ENCODE measurements at regions not wholly inside any gene's neighbourhood (a gene's known extent, or its start where the extent isn't known, plus 50 kb on each side); places are given as distances from the start of the nearest gene placed in this dataset.

GRCh38 chr6:54655162-54655561, 191.4 kb upstream of the FAM83B start:
- Histone ChIP-seq H3K4me1 (ENCODE audit: insufficient read depth, insufficient read length) (no peaks in the 10 kb centered on the region), H3K36me3 (ENCODE audit: insufficient read depth, insufficient read length, low read length) (no peaks in the 10 kb centered on the region), H3K27me3 (ENCODE audit: insufficient read depth, insufficient read length) (no peaks in the 10 kb centered on the region), H3K4me3 (ENCODE audit: insufficient read length, low read depth) (no peak overlapping the region), H3K9me3 (ENCODE audit: insufficient read depth, low read length) (no peaks in the 10 kb centered on the region), H3K9ac (ENCODE audit: insufficient read length, low read depth) (no peak overlapping the region)
- no peak for DNase-seq (ENCODE audit: low read depth, low spot score)
- TF ChIP-seq SUZ12 (IDR thresholded peaks at IDR 0.05; ENCODE audit: extremely low read depth, insufficient read depth, insufficient read length) (no peak), ZNF274 (IDR thresholded peaks at IDR 0.05; ENCODE audit: low read depth, low read length) (no peak), YY1 (IDR thresholded peaks at IDR 0.05; ENCODE audit: insufficient read depth, insufficient read length) (no peak)

DNA sequence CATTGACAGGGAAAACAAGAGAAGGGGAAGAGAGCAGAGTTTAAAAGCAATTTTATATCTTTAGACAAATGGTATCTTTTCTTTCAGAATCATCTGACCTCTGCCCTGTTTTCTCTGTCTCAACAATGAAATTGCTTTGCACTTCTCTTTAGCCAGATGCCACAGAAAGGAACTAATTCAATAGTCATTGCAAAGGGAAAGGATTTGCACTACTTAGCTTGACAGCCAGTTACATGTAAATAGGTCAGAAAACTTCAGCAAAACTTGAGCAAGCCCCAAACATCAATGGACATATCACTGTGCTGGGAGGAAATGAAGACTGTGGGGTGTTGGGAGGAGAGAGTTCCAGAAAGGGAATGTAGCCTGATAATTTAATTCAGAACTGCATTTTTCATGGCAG, 181.3 kb upstream of the FAM83B start:
- Histone ChIP-seq H3K4me1 (ENCODE audit: insufficient read depth, insufficient read length) (no peaks in the 10 kb centered on the region), H3K9me3 (ENCODE audit: insufficient read depth, low read length) (peaks cover 13% of the 10 kb centered on the region), H3K27me3 (ENCODE audit: insufficient read depth, insufficient read length) (no peaks in the 10 kb centered on the region), H3K36me3 (ENCODE audit: insufficient read depth, insufficient read length, low read length) (no peaks in the 10 kb centered on the region), H3K4me3 (ENCODE audit: insufficient read length, low read depth) (no peak overlapping the region), H3K9ac (ENCODE audit: insufficient read length, low read depth) (no peak overlapping the region)
- TF ChIP-seq ZNF274 (IDR thresholded peaks at IDR 0.05; ENCODE audit: low read depth, low read length) = no peak
- no peak for TF ChIP-seq SUZ12 (IDR thresholded peaks at IDR 0.05; ENCODE audit: extremely low read depth, insufficient read depth, insufficient read length)
- no peak for DNase-seq (ENCODE audit: low read depth, low spot score)

- no peak overlapping the region for H3K4me3 ChIP-seq (ENCODE audit: insufficient read length, low read depth)
- H3K36me3 ChIP-seq (ENCODE audit: insufficient read depth, insufficient read length, low read length) = no peaks in the 10 kb centered on the region
- no peak for DNase-seq (ENCODE audit: low read depth, low spot score)
- no peaks in the 10 kb centered on the region for H3K4me1 ChIP-seq (ENCODE audit: insufficient read depth, insufficient read length)
- H3K9ac ChIP-seq (ENCODE audit: insufficient read length, low read depth) = no peak overlapping the region
- H3K9me3 ChIP-seq (ENCODE audit: insufficient read depth, low read length) = no peaks in the 10 kb centered on the region
- TF ChIP-seq ZNF274 (IDR thresholded peaks at IDR 0.05; ENCODE audit: low read depth, low read length) (no peak), YY1 (IDR thresholded peaks at IDR 0.05; ENCODE audit: insufficient read depth, insufficient read length) (no peak), SUZ12 (IDR thresholded peaks at IDR 0.05; ENCODE audit: extremely low read depth, insufficient read depth, insufficient read length) (no peak)
- H3K27me3 ChIP-seq (ENCODE audit: insufficient read depth, insufficient read length) = peaks cover 44% of the 10 kb centered on the region
Observed at GRCh38 chr6:54680531-54680930, 166.0 kb upstream of the FAM83B start.

DNA sequence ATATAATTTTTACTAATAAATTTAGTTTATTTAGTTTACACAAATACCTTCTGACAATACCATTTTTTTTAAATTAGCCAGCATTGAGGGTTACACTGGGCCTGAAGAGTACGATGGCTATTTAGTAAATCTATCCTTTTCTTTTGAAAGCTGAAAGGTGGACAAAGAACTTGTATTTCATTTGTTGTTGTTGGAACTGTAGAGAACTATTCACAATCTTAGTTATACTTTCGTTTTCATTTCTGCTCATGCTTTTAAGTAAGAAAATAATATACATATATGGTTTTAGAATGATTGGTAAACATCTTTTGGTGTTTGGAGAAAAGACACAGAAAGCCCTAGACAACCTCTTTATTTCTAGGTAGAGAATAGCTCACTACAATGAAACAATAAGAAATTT, 165.3 kb upstream of the FAM83B start:
- DNase-seq (ENCODE audit: low read depth, low spot score) = no peak
- H3K9ac ChIP-seq (ENCODE audit: insufficient read length, low read depth) = no peak overlapping the region
- TF ChIP-seq ZNF274 (IDR thresholded peaks at IDR 0.05; ENCODE audit: low read depth, low read length) = no peak
- TF ChIP-seq SUZ12 (IDR thresholded peaks at IDR 0.05; ENCODE audit: extremely low read depth, insufficient read depth, insufficient read length) = no peak
- TF ChIP-seq YY1 (IDR thresholded peaks at IDR 0.05; ENCODE audit: insufficient read depth, insufficient read length) = no peak
- no peak overlapping the region for H3K4me3 ChIP-seq (ENCODE audit: insufficient read length, low read depth)
- no peaks in the 10 kb centered on the region for H3K9me3 ChIP-seq (ENCODE audit: insufficient read depth, low read length)
- H3K27me3 ChIP-seq (ENCODE audit: insufficient read depth, insufficient read length) = peaks cover 52% of the 10 kb centered on the region
- no peaks in the 10 kb centered on the region for H3K4me1 ChIP-seq (ENCODE audit: insufficient read depth, insufficient read length)
- H3K36me3 ChIP-seq (ENCODE audit: insufficient read depth, insufficient read length, low read length) = no peaks in the 10 kb centered on the region

DNA sequence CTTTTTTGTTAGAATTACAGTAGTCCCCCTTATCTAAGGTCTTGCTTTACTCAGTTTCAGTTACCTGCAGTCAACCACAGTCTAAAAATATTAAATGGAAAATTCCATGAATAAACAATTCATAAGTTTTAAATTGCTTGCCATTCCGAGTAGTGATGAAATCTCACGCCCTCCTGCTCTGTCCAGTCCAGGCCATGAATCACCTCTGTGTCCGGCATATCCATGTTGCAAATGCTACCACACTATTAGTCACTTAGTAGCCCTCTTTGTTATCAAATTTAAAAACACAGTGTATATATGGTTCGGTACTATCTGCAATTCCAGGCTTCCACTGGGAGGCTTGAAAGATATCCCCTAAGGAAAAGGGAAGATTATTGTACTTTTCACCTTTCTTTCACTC, 164.6 kb upstream of the FAM83B start:
- H3K36me3 ChIP-seq (ENCODE audit: insufficient read depth, insufficient read length, low read length) = no peaks in the 10 kb centered on the region
- peaks cover 59% of the 10 kb centered on the region for H3K27me3 ChIP-seq (ENCODE audit: insufficient read depth, insufficient read length)
- H3K4me1 ChIP-seq (ENCODE audit: insufficient read depth, insufficient read length) = no peaks in the 10 kb centered on the region
- H3K9me3 ChIP-seq (ENCODE audit: insufficient read depth, low read length) = no peaks in the 10 kb centered on the region
- DNase-seq (ENCODE audit: low read depth, low spot score) = no peak
- no peak for TF ChIP-seq YY1 (IDR thresholded peaks at IDR 0.05; ENCODE audit: insufficient read depth, insufficient read length)
- no peak for TF ChIP-seq SUZ12 (IDR thresholded peaks at IDR 0.05; ENCODE audit: extremely low read depth, insufficient read depth, insufficient read length)
- no peak for TF ChIP-seq ZNF274 (IDR thresholded peaks at IDR 0.05; ENCODE audit: low read depth, low read length)
- no peak overlapping the region for H3K4me3 ChIP-seq (ENCODE audit: insufficient read length, low read depth)
- H3K9ac ChIP-seq (ENCODE audit: insufficient read length, low read depth) = no peak overlapping the region

DNA sequence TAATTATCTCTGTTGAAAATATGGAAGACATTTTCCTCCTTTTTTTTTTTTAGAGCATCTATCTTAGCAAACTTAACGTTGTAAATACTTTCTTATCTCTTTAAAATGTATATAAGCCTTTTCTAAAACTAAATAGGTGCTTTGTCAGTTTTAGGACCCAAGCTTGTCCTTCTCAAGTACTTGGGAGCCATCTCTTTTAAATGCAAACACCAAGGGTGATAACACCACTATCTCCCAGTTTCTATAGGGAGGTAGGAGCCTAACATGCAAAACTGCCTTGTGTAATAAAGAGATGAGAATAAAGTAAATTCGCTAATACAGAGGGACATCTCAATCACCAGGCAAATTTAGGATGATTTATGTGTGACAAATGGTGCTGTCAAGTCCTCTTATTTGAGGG, 157.0 kb upstream of the FAM83B start:
- Histone ChIP-seq H3K9me3 (ENCODE audit: insufficient read depth, low read length) (no peaks in the 10 kb centered on the region), H3K4me3 (ENCODE audit: insufficient read length, low read depth) (no peak overlapping the region), H3K36me3 (ENCODE audit: insufficient read depth, insufficient read length, low read length) (no peaks in the 10 kb centered on the region), H3K27me3 (ENCODE audit: insufficient read depth, insufficient read length) (peaks cover 93% of the 10 kb centered on the region), H3K9ac (ENCODE audit: insufficient read length, low read depth) (no peak overlapping the region), H3K4me1 (ENCODE audit: insufficient read depth, insufficient read length) (no peaks in the 10 kb centered on the region)
- peak; percentile 48 for DNase-seq (ENCODE audit: low read depth, low spot score)
- no peak for TF ChIP-seq YY1 (IDR thresholded peaks at IDR 0.05; ENCODE audit: insufficient read depth, insufficient read length)
- no peak for TF ChIP-seq ZNF274 (IDR thresholded peaks at IDR 0.05; ENCODE audit: low read depth, low read length)
- TF ChIP-seq SUZ12 (IDR thresholded peaks at IDR 0.05; ENCODE audit: extremely low read depth, insufficient read depth, insufficient read length) = no peak

DNA sequence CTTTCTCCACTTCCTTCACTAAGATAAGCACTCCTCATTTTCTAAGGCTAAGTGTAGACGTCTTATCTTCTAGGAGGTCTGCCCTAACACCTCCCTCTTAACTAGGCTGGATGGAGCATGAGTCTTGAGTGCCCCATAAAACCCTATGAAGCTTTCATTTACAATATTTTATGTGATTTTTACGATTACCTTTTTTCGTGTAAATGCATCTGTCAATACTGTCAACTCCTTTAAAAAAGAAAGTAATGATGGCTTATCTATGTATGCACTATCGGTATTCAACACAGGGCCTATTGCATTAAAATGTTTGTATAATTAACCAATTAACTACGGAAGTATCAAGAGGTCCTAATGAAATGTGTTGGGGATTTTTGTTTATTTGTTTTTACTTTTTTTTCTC, 156.0 kb upstream of the FAM83B start:
- no peak for DNase-seq (ENCODE audit: low read depth, low spot score)
- no peak for TF ChIP-seq ZNF274 (IDR thresholded peaks at IDR 0.05; ENCODE audit: low read depth, low read length)
- no peak for TF ChIP-seq YY1 (IDR thresholded peaks at IDR 0.05; ENCODE audit: insufficient read depth, insufficient read length)
- TF ChIP-seq SUZ12 (IDR thresholded peaks at IDR 0.05; ENCODE audit: extremely low read depth, insufficient read depth, insufficient read length) = no peak
- H3K4me1 ChIP-seq (ENCODE audit: insufficient read depth, insufficient read length) = no peaks in the 10 kb centered on the region
- no peak overlapping the region for H3K9ac ChIP-seq (ENCODE audit: insufficient read length, low read depth)
- no peak overlapping the region for H3K4me3 ChIP-seq (ENCODE audit: insufficient read length, low read depth)
- no peaks in the 10 kb centered on the region for H3K9me3 ChIP-seq (ENCODE audit: insufficient read depth, low read length)
- H3K27me3 ChIP-seq (ENCODE audit: insufficient read depth, insufficient read length) = peaks cover 93% of the 10 kb centered on the region
- no peaks in the 10 kb centered on the region for H3K36me3 ChIP-seq (ENCODE audit: insufficient read depth, insufficient read length, low read length)

All from NT2/D1 (cell line).